Right lobe of liver (tissue), 6 donors: ENCODE measurements at regions not wholly inside any gene's neighbourhood (a gene's known extent, or its start where the extent isn't known, plus 50 kb on each side); places are given as distances from the start of the nearest gene placed in this dataset.
A peak's percentile ranks its signal among the peaks of the same experiment; 100 is the strongest.

Experiments used
- ATAC-seq, 4 donors: fragments of 200-7000 bp; cut with Tn5 transposase; one replicate each; pipeline ENCODE4 v1.9.1; 2020; ENCODE audit warnings: mild to moderate bottlenecking in 4 of 4, moderate library complexity in 4 of 4
- DNase-seq, 3 donors: peaks; one replicate each; pipeline ENCODE4 v3.0.0-alpha.2; 2020
- H3K27ac ChIP-seq, 3 donors: fragments of 200-600 bp; one replicate each; pipeline ENCODE4 v1.8.0; 2022
- H3K27me3 ChIP-seq, 2 donors: fragments of 200-600 bp; one replicate each; pipeline ENCODE4 v1.8.0; 2022
- H3K36me3 ChIP-seq, 4 donors: fragments of 200-600 bp; sonication (generic) in 1 of 4; one replicate each; pipeline versions ENCODE4 v1.5.1 to v1.8.0; 2017 to 2022; ENCODE audit warnings: control low read depth in 1 of 4
- H3K4me1 ChIP-seq, 4 donors: fragments of 200-600 bp; sonication (generic) in 1 of 4; one replicate each; pipeline versions ENCODE4 v1.5.1 to v1.8.0; 2017 to 2022; ENCODE audit warnings: control low read depth in 1 of 4
- H3K4me3 ChIP-seq, 3 donors: fragments of 200-600 bp; one replicate each; pipeline ENCODE4 v1.8.0; 2022
- H3K9me3 ChIP-seq, 4 donors: fragments of 200-600 bp; sonication (generic) in 1 of 4; one replicate each; pipeline versions ENCODE4 v1.5.1 to v1.8.0; 2017 to 2022; ENCODE audit warnings: control low read depth in 1 of 4
- POLR2A ChIP-seq: fragments of 450-650 bp; IDR thresholded peaks from one replicate; pipeline ENCODE4 v1.6.1; 2017; ENCODE audit warnings: antibody characterized with exemption, mild to moderate bottlenecking
- WGBS: methylation state at CpG from one replicate; pipeline ENCODE4 v1.1.6; 2018; ENCODE audit warnings: low coverage, low lambda C conversion rate; ENCODE audit not compliant: insufficient coverage; ENCODE audit errors: missing lambda C conversion rate; 5-methylcytosine and 5-hydroxymethylcytosine counted together
- intact Hi-C, 2 donors: fragments of 100-400 bp; cut with DNase I; formaldehyde crosslinking; loops; one replicate each; pipeline versions ENCODE4 v1.11.2 to v1.14.1; 2022
- TF ChIP-seq, protein P1 (sequence below), 4 donors: fragments of 200-600 bp in 3 of 4; fragments of 450-650 bp in 1 of 4; IDR thresholded peaks; one replicate each; pipeline versions ENCODE4 v1.5.1 to v1.8.0; 2016 to 2022; ENCODE audit warnings: antibody characterized with exemption in 4 of 4, mild to moderate bottlenecking in 2 of 4
- donor health status: DM: no; HTN: yes; CAD: no.
- donor health status: DM: no; HTN: no; CAD: no.
- donor health status: DM: no; HTN: no; CAD: no.
- donor health status: DM: no; HTN: yes; CAD: no.
- donor health status: DM: no; HTN: yes; CAD: no.

DNA sequence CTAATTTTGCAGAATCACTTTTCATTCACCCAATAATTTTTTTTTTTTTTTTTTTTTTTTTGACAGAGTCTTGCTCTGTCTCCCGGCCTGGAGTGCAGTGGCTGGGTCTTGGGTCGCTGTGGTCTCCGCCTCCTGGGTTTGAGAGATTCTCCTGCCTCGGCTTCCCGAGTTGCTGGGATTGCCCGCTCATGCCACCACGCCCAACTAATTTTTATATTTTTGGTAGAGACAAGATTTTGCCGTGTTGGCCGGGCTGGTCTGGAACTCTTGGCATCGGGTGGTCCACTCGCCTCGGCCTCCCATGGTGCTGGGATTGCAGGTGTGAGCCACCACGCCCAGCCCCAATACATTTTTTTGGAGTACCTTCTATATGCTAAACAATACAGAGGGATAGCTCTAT is 1120.0 kb upstream of the ATXN8OS start:
- Histone ChIP-seq H3K4me1 (no peaks in the 10 kb centered on the region), H3K4me3 (no peak overlapping the region), H3K36me3 (no peaks in the 10 kb centered on the region), H3K27ac (no peak overlapping the region), H3K9me3 (no peaks in the 10 kb centered on the region), H3K27me3 (no peaks in the 10 kb centered on the region)
- TF ChIP-seq POLR2A = no peak
- TF ChIP-seq, protein P1, sequence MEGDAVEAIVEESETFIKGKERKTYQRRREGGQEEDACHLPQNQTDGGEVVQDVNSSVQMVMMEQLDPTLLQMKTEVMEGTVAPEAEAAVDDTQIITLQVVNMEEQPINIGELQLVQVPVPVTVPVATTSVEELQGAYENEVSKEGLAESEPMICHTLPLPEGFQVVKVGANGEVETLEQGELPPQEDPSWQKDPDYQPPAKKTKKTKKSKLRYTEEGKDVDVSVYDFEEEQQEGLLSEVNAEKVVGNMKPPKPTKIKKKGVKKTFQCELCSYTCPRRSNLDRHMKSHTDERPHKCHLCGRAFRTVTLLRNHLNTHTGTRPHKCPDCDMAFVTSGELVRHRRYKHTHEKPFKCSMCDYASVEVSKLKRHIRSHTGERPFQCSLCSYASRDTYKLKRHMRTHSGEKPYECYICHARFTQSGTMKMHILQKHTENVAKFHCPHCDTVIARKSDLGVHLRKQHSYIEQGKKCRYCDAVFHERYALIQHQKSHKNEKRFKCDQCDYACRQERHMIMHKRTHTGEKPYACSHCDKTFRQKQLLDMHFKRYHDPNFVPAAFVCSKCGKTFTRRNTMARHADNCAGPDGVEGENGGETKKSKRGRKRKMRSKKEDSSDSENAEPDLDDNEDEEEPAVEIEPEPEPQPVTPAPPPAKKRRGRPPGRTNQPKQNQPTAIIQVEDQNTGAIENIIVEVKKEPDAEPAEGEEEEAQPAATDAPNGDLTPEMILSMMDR (IDR thresholded peaks at IDR 0.05) = no peak
- DNase-seq = peak in 1 of 3 donors; percentile 20
- intact Hi-C loops = no loop called here
- no peak for ATAC-seq
- 57% methylated on average over 9 of the region's 13 CpGs for WGBS

DNA sequence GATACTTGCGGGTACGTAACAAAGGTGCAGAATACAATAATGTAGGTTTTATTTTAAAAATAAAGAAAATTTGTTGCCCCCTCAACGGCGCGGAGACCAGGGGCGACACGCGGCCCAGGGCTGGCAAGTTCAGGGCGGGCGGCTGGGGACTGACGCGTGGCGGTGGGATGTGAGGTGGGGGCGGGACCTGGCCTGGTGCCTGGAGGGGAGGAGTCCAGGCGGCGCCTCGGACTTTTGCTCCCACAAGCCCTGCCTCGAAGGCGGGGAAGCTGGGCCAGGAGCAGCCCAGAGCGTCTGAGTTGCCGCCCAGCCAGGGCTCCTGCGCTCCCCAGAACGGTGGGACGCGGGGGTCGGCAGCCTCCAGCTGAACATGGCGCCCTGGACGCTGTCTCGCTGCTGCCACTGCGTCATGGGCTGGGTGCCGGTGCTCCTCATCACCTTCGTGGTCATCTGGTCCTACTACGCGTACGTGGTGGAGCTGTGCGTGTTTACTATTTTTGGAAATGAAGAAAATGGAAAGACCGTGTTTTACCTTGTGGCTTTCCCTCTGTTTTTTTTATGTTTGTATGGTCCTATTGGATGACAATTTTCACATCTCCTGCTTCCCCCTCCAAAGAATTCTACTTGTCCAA is 1122.8 kb upstream of the ATXN8OS start:
- peak in 1 of 4 donors; percentile 12 for ATAC-seq
- 90% methylated on average over 14 of the region's 37 CpGs for WGBS
- Histone ChIP-seq H3K27ac (no peak overlapping the region), H3K4me1 (no peaks in the 10 kb centered on the region), H3K27me3 (no peaks in the 10 kb centered on the region), H3K36me3 (no peaks in the 10 kb centered on the region), H3K9me3 (no peaks in the 10 kb centered on the region), H3K4me3 (no peak overlapping the region)
- intact Hi-C loops = no loop called here
- DNase-seq = peak in 2 of 3 donors; percentile 35 to 51
- TF ChIP-seq, protein P1 (IDR thresholded peaks at IDR 0.05) = no peak
- TF ChIP-seq POLR2A = no peak

GRCh38 chr13:68982961-68983619 is 1124.5 kb upstream of the ATXN8OS start:
- peak in 1 of 4 donors; percentile 12 for ATAC-seq
- intact Hi-C loops = no loop called here

GRCh38 chr13:68976287-68976686 is 1131.3 kb upstream of the ATXN8OS start:
- H3K27me3 ChIP-seq = no peaks in the 10 kb centered on the region
- 60% methylated on average over 2 of the region's 2 CpGs for WGBS
- intact Hi-C loops = no loop called here
- no peaks in the 10 kb centered on the region for H3K36me3 ChIP-seq
- H3K9me3 ChIP-seq = no peaks in the 10 kb centered on the region
- ATAC-seq = no peak
- H3K27ac ChIP-seq = no peak overlapping the region
- no peak for TF ChIP-seq POLR2A
- TF ChIP-seq, protein P1 (IDR thresholded peaks at IDR 0.05) = no peak
- DNase-seq = no peak
- H3K4me1 ChIP-seq = no peaks in the 10 kb centered on the region
- no peak overlapping the region for H3K4me3 ChIP-seq

More at GRCh38 chr13:68982961-68983619, 1124.5 kb upstream of the ATXN8OS start:
- TF ChIP-seq, protein P1 (IDR thresholded peaks at IDR 0.05) = no peak
- TF ChIP-seq POLR2A = no peak
- H3K36me3 ChIP-seq = no peaks in the 10 kb centered on the region
- no peak overlapping the region for H3K4me3 ChIP-seq
- WGBS = 70% methylated on average over 7 of the region's 12 CpGs
- no peak overlapping the region for H3K27ac ChIP-seq
- no peaks in the 10 kb centered on the region for H3K4me1 ChIP-seq
- H3K27me3 ChIP-seq = no peaks in the 10 kb centered on the region
- H3K9me3 ChIP-seq = no peaks in the 10 kb centered on the region
- DNase-seq = no peak
